Stimulated activated CD8-positive, alpha-beta memory T cell treated with anti-CD3 and anti-CD28 coated beads, Interleukin-15, amount 100 ng/mL, for 48 hours (primary cell): ENCODE measurements at regions not wholly inside any gene's neighbourhood (a gene's known extent, or its start where the extent isn't known, plus 50 kb on each side); places are given as distances from the start of the nearest gene placed in this dataset.

ENCODE experiments used
- DNase-seq, 2 donors: peaks; one replicate each; pipeline ENCODE4 v3.0.0-alpha.2; 2020; ENCODE audit warnings: low read depth in 2 of 2

GRCh38 chr2:128813352-128814034, 494.8 kb upstream of the HS6ST1 start:
- no peak for DNase-seq

- DNase-seq = no peak
These were observed 496.6 kb upstream of the HS6ST1 start for GRCh38 chr2:128815248-128815647.

- DNase-seq = no peak
These were observed 498.5 kb upstream of the HS6ST1 start for GRCh38 chr2:128817171-128817570.

- no peak for DNase-seq
These were observed 499.1 kb upstream of the HS6ST1 start for GRCh38 chr2:128817813-128818212.

- no peak for DNase-seq
These were observed 499.6 kb upstream of the HS6ST1 start for GRCh38 chr2:128818248-128818647.

- DNase-seq = no peak
These were observed 500.2 kb upstream of the HS6ST1 start for GRCh38 chr2:128818704-128819491.

GRCh38 chr2:128820452-128820851, 501.8 kb upstream of the HS6ST1 start:
- DNase-seq = no peak

- DNase-seq = no peak
These were observed 502.3 kb upstream of the HS6ST1 start for GRCh38 chr2:128821010-128821409.

- DNase-seq = no peak
These were observed 514.4 kb upstream of the HS6ST1 start for GRCh38 chr2:128832946-128833663.

- DNase-seq = no peak
These were observed 515.0 kb upstream of the HS6ST1 start for GRCh38 chr2:128833664-128834027.

GRCh38 chr2:128834207-128834879, 515.7 kb upstream of the HS6ST1 start:
- no peak for DNase-seq

GRCh38 chr2:128834880-128835252, 516.2 kb upstream of the HS6ST1 start:
- DNase-seq = no peak

GRCh38 chr2:128835342-128835855, 516.7 kb upstream of the HS6ST1 start:
- DNase-seq = no peak

GRCh38 chr2:128835974-128836373, 517.3 kb upstream of the HS6ST1 start:
- no peak for DNase-seq

GRCh38 chr2:128836559-128837100, 518.0 kb upstream of the HS6ST1 start:
- DNase-seq = no peak

GRCh38 chr2:128838244-128838643, 519.6 kb upstream of the HS6ST1 start:
- DNase-seq = no peak

GRCh38 chr2:128841803-128842202, 523.1 kb upstream of the HS6ST1 start:
- DNase-seq = no peak

GRCh38 chr2:128867311-128867710, 548.6 kb upstream of the HS6ST1 start:
- DNase-seq = no peak

- no peak for DNase-seq
These were observed 549.4 kb upstream of the HS6ST1 start for GRCh38 chr2:128867936-128868636.

- DNase-seq = no peak
These were observed 550.3 kb upstream of the HS6ST1 start for GRCh38 chr2:128868686-128869551.
